Activated CD4-positive, alpha-beta memory T cell treated with anti-CD3 and anti-CD28 coated beads, Interleukin-2, amount 10 ng/mL, durations not matched to agents 7 days and 5 days (primary cell): ENCODE measurements at regions not wholly inside any gene's neighbourhood (a gene's known extent, or its start where the extent isn't known, plus 50 kb on each side); places are given as distances from the start of the nearest gene placed in this dataset.

Experiments
- CTCF ChIA-PET: fragments of 350-600 bp; sonication (Branson Sonifier 250); formaldehyde crosslinking; loops from one replicate; lab custom pipeline; 2021; ENCODE audit warnings: antibody characterized with exemption, inconsistent platforms; lab: Charles Lee
- POLR2A ChIA-PET: fragments of 350-600 bp; sonication (Branson Sonifier 250); formaldehyde crosslinking; loops from one replicate; lab custom pipeline; 2021; ENCODE audit warnings: antibody characterized with exemption; lab: Charles Lee
- DNase-seq: peaks from one replicate; pipeline ENCODE4 v3.0.0-alpha.2; 2020
- H3K27ac Mint-ChIP-seq: one replicate; pipeline ENCODE4 v1.8.0; 2021; ENCODE audit warnings: mild to moderate bottlenecking, mixed read lengths
- H3K27me3 Mint-ChIP-seq: one replicate; pipeline ENCODE4 v1.8.0; 2021; ENCODE audit warnings: mixed read lengths
- H3K36me3 Mint-ChIP-seq: one replicate; pipeline ENCODE4 v1.8.0; 2021; ENCODE audit warnings: low read depth, mixed read lengths
- H3K4me1 Mint-ChIP-seq: one replicate; pipeline ENCODE4 v1.8.0; 2021; ENCODE audit warnings: mixed read lengths
- H3K4me3 Mint-ChIP-seq: one replicate; pipeline ENCODE4 v1.8.0; 2021; ENCODE audit warnings: mild to moderate bottlenecking, mixed read lengths
- H3K9me3 Mint-ChIP-seq: one replicate; pipeline ENCODE4 v1.8.0; 2021; ENCODE audit warnings: mixed read lengths

GRCh38 chr7:26467104-26467503, 175.4 kb downstream of the SNX10 start:
- no peak for DNase-seq
- H3K9me3 Mint-ChIP-seq: no peaks in the 10 kb centered on the region
- CTCF ChIA-PET: no interaction called here
- no peak overlapping the region for H3K27ac Mint-ChIP-seq
- no peaks in the 10 kb centered on the region for H3K36me3 Mint-ChIP-seq
- POLR2A ChIA-PET: no interaction called here
- H3K4me1 Mint-ChIP-seq: no peaks in the 10 kb centered on the region
- no peak overlapping the region for H3K4me3 Mint-ChIP-seq
- peaks cover 11% of the 10 kb centered on the region for H3K27me3 Mint-ChIP-seq

- H3K9me3 Mint-ChIP-seq: no peaks in the 10 kb centered on the region
- no peak for DNase-seq
- ChIA-PET CTCF (no interaction called here), POLR2A (no interaction called here)
- no peaks in the 10 kb centered on the region for H3K4me1 Mint-ChIP-seq
- H3K4me3 Mint-ChIP-seq: no peak overlapping the region
- H3K36me3 Mint-ChIP-seq: no peaks in the 10 kb centered on the region
- no peak overlapping the region for H3K27ac Mint-ChIP-seq
- H3K27me3 Mint-ChIP-seq: peaks cover 13% of the 10 kb centered on the region
These were observed 175.9 kb downstream of the SNX10 start for GRCh38 chr7:26467541-26467940.

- H3K4me1 Mint-ChIP-seq: no peaks in the 10 kb centered on the region
- ChIA-PET POLR2A (no interaction called here), CTCF (no interaction called here)
These were observed 177.0 kb downstream of the SNX10 start for GRCh38 chr7:26468625-26469024.

GRCh38 chr7:26469188-26469587, 177.5 kb downstream of the SNX10 start:
- H3K9me3 Mint-ChIP-seq: no peaks in the 10 kb centered on the region
- no peaks in the 10 kb centered on the region for H3K4me1 Mint-ChIP-seq
- no peaks in the 10 kb centered on the region for H3K36me3 Mint-ChIP-seq
- H3K4me3 Mint-ChIP-seq: no peak overlapping the region
- H3K27me3 Mint-ChIP-seq: peaks cover 13% of the 10 kb centered on the region
- no peak for DNase-seq
- ChIA-PET CTCF (no interaction called here), POLR2A (no interaction called here)
- H3K27ac Mint-ChIP-seq: no peak overlapping the region

More at GRCh38 chr7:26468625-26469024, 177.0 kb downstream of the SNX10 start:
- no peaks in the 10 kb centered on the region for H3K36me3 Mint-ChIP-seq
- H3K4me3 Mint-ChIP-seq: no peak overlapping the region
- H3K9me3 Mint-ChIP-seq: no peaks in the 10 kb centered on the region
- DNase-seq: no peak
- no peak overlapping the region for H3K27ac Mint-ChIP-seq
- peaks cover 13% of the 10 kb centered on the region for H3K27me3 Mint-ChIP-seq

- no peak overlapping the region for H3K4me3 Mint-ChIP-seq
These were observed 179.0 kb downstream of the SNX10 start for GRCh38 chr7:26470691-26471090.

GRCh38 chr7:26471306-26472075, 179.8 kb downstream of the SNX10 start:
- CTCF ChIA-PET: no interaction called here
- Mint-ChIP-seq H3K36me3 (no peaks in the 10 kb centered on the region), H3K4me1 (no peaks in the 10 kb centered on the region), H3K27ac (no peak overlapping the region), H3K9me3 (no peaks in the 10 kb centered on the region), H3K27me3 (peaks cover 17% of the 10 kb centered on the region), H3K4me3 (no peak overlapping the region)
- DNase-seq: no peak
- POLR2A ChIA-PET: no interaction called here

More at GRCh38 chr7:26470691-26471090, 179.0 kb downstream of the SNX10 start:
- CTCF ChIA-PET: no interaction called here
- POLR2A ChIA-PET: no interaction called here
- Mint-ChIP-seq H3K4me1 (no peaks in the 10 kb centered on the region), H3K27ac (no peak overlapping the region), H3K9me3 (no peaks in the 10 kb centered on the region), H3K27me3 (peaks cover 13% of the 10 kb centered on the region), H3K36me3 (no peaks in the 10 kb centered on the region)
- no peak for DNase-seq

- Mint-ChIP-seq H3K9me3 (no peaks in the 10 kb centered on the region), H3K27me3 (peaks cover 21% of the 10 kb centered on the region), H3K4me1 (no peaks in the 10 kb centered on the region), H3K27ac (no peak overlapping the region), H3K36me3 (no peaks in the 10 kb centered on the region), H3K4me3 (no peak overlapping the region)
- POLR2A ChIA-PET: no interaction called here
- CTCF ChIA-PET: no interaction called here
- DNase-seq: no peak
These were observed 181.3 kb downstream of the SNX10 start for GRCh38 chr7:26472971-26473370.

- Mint-ChIP-seq H3K4me3 (no peak overlapping the region), H3K9me3 (no peaks in the 10 kb centered on the region), H3K4me1 (no peaks in the 10 kb centered on the region), H3K27ac (no peak overlapping the region), H3K27me3 (peaks cover 22% of the 10 kb centered on the region), H3K36me3 (no peaks in the 10 kb centered on the region)
- no peak for DNase-seq
- CTCF ChIA-PET: no interaction called here
- POLR2A ChIA-PET: no interaction called here
These were observed 184.6 kb downstream of the SNX10 start for GRCh38 chr7:26476271-26476670.

GRCh38 chr7:26477381-26477990, 185.8 kb downstream of the SNX10 start:
- Mint-ChIP-seq H3K9me3 (no peaks in the 10 kb centered on the region), H3K36me3 (no peaks in the 10 kb centered on the region), H3K27ac (no peak overlapping the region), H3K27me3 (peaks cover 20% of the 10 kb centered on the region), H3K4me1 (no peaks in the 10 kb centered on the region), H3K4me3 (no peak overlapping the region)
- POLR2A ChIA-PET: no interaction called here
- CTCF ChIA-PET: no interaction called here
- DNase-seq: no peak

- Mint-ChIP-seq H3K27me3 (peaks cover 26% of the 10 kb centered on the region), H3K4me3 (no peak overlapping the region), H3K9me3 (no peaks in the 10 kb centered on the region), H3K4me1 (no peaks in the 10 kb centered on the region), H3K27ac (no peak overlapping the region), H3K36me3 (no peaks in the 10 kb centered on the region)
- POLR2A ChIA-PET: no interaction called here
- CTCF ChIA-PET: no interaction called here
- no peak for DNase-seq
These were observed 186.9 kb downstream of the SNX10 start for GRCh38 chr7:26478550-26478949.

- Mint-ChIP-seq H3K36me3 (no peaks in the 10 kb centered on the region), H3K27me3 (peaks cover 31% of the 10 kb centered on the region), H3K27ac (no peak overlapping the region), H3K4me1 (no peaks in the 10 kb centered on the region), H3K9me3 (no peaks in the 10 kb centered on the region), H3K4me3 (no peak overlapping the region)
- ChIA-PET CTCF (no interaction called here), POLR2A (no interaction called here)
- no peak for DNase-seq
These were observed 187.9 kb downstream of the SNX10 start for GRCh38 chr7:26479581-26479980.

GRCh38 chr7:26480156-26480555, 188.5 kb downstream of the SNX10 start:
- DNase-seq: no peak

GRCh38 chr7:26482927-26483326, 191.3 kb downstream of the SNX10 start:
- H3K9me3 Mint-ChIP-seq: no peaks in the 10 kb centered on the region
- no peak overlapping the region for H3K27ac Mint-ChIP-seq
- no peak for DNase-seq
- POLR2A ChIA-PET: no interaction called here
- H3K4me3 Mint-ChIP-seq: no peak overlapping the region
- H3K4me1 Mint-ChIP-seq: no peaks in the 10 kb centered on the region
- CTCF ChIA-PET: no interaction called here
- H3K36me3 Mint-ChIP-seq: no peaks in the 10 kb centered on the region
- peaks cover 22% of the 10 kb centered on the region for H3K27me3 Mint-ChIP-seq

More at GRCh38 chr7:26480156-26480555, 188.5 kb downstream of the SNX10 start:
- POLR2A ChIA-PET: no interaction called here
- Mint-ChIP-seq H3K9me3 (no peaks in the 10 kb centered on the region), H3K4me3 (no peak overlapping the region), H3K27me3 (peaks cover 31% of the 10 kb centered on the region), H3K27ac (no peak overlapping the region), H3K4me1 (no peaks in the 10 kb centered on the region), H3K36me3 (no peaks in the 10 kb centered on the region)
- CTCF ChIA-PET: no interaction called here

GRCh38 chr7:26483843-26484242, 192.2 kb downstream of the SNX10 start:
- Mint-ChIP-seq H3K36me3 (no peaks in the 10 kb centered on the region), H3K9me3 (no peaks in the 10 kb centered on the region), H3K4me3 (no peak overlapping the region), H3K27ac (no peak overlapping the region), H3K4me1 (no peaks in the 10 kb centered on the region), H3K27me3 (peaks cover 28% of the 10 kb centered on the region)
- DNase-seq: no peak
- ChIA-PET POLR2A (no interaction called here), CTCF (no interaction called here)
